ENCODE measurements at regions not wholly inside any gene's neighbourhood (a gene's known extent, or its start where the extent isn't known, plus 50 kb on each side); places are given as distances from the start of the nearest gene placed in this dataset.

DNA sequence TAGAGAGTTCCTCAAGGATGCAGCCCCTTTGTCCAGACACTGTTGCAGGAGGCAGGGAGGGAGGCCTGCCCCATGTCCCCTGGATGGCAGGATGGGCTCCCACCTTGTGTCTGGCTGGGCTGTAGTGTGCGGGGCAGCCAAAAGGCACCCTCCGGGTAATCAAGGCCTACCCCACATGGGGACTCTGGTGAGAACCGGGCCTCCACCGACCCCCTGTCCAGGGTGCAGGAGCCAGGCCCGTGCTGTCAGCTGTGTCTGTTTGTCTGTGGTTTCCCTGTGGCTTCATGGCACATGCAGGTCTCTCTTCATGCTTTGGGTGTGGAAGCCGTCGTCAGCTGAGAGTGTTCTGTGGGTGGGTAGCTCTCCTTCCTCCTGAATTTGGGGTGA is 1240.9 kb downstream of the BRD1 start:
- DNase-seq, result no peak

DNA sequence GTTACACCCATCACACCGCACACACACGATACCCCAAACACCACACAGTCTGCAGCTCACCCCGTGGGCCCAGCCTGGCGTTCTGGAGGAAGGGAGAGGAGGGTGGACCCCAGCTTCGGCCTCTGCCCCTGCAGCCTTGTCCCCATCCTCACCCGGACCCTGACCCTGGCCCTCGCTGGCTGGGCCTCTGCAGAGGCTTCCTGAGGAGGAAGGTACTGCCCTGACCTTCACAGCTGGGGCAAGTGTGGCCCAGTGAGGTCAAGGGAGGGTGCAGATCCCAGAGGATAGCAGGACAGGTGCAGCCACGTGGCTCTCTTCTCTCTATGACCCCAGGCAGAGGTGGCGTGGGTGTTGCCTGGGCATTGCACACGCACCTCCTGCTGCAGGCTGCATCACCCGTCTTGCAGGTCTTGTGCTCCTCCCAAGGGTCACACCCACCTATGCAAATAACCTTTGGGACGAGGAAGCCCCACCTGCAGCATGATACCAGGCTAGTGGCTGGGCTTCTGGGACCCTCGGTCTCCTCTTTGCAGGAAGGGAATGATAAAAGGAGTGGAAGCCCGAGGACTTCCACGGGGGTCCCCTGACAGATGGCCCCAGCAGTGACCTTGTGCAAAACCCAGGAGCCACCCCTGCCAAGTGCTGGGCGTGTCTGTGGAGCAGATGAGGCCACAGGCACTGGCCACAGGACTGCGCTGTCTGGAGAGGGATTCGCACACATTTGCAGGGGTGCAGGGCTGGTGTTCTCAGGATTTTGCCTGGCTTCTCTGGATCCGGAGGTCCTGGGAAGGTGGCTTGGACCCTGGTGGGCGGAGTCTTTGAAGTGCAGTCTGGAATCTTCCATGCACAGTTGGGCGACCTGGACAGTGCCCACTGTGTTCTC is 1241.5 kb downstream of the BRD1 start:
- no peak for DNase-seq

DNA sequence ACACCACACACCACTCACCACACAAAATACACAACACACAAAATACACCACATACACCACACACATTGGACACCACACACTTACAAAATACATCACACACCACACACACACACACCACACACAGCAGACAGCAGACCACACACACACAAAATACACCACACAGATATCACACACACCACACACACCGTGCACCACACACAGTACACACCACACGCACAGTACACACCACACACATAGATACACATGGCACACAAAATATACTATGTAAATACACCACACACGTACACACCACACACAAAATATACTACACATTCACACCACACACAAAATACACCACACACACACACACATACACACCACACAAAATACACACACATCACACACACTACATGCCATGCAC is 1243.5 kb downstream of the BRD1 start:
- DNase-seq, result no peak

DNA sequence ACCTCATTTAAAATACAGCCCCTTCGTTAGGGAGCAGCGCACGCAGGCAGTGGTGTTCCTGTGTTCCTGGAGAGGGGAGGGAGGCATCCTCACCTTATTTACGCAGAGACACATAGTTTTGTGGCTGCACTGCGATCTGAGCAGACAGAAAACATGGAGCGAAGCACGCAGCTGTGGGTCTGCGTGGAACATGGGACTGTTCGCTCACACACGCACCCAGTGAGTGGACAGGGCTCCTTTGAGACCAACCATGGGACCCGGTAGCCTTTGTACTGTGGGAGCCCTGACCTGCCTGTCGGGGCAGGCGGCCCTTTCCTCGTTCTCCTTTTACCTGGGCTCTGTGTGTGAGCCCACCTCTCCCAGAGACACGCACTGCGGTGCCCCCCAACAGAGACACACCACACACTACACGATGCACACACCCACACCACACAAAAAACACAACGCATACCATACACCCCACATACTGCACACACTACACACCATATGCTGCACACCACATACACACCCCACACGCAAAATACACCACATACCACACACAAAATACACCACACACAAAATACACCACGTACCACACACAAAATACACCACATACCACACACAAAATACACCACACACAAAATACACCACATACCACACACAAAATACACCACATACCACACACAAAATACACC is 1245.7 kb downstream of the BRD1 start:
- no peak for DNase-seq

DNA sequence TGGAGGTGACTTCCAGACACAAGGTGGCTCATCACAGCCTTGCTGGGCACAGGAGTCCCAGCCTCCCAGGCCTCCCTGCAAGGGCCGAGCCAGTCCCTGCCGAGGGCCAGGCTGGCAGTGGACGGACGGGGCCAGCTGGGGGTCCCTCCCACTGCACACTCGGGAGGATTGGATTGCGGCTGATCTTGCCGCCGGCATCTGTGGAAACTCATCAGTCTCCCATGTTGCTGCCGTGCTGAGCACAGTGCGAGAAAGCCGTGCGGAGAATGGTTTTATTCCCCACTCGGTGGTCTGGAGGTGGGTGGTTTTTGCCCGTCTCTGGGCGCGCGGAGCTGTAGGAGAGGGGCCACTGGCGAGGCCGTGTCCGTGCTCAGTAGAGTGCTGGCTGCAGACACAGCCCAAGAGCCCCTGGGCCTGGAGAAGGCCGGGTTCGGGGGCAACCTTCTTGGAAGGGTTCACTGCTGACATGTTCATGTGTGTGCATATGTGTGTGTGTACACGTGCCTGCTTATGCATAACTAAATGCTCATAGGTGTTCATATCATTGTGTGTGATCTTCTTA is 1246.4 kb downstream of the BRD1 start:
- DNase-seq, result no peak

DNA sequence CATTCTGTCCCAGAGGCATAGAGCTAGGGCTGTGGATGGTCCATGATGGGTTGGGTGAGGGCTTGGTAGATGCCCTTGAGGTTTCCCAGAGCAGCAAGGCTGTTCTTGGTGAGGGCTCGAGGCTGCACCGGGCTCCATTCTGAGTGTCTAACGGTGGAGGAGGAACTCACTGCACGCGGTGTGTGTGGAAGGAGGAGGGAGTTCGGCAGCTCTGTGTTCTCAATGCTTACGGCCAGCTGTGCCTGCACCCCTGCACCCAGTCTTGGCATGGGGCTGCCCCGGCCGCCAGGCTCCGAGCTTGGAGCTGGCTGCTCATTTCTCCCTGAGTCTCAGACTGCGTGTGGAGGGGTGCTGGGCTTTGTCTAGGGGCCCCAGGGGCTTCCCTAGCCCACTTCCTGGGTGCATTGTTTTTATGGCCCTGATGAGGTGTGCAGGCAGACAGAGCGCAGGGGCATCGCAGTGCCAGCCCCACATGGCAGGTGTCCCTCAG is 1247.1 kb downstream of the BRD1 start:
- no peak for DNase-seq

DNA sequence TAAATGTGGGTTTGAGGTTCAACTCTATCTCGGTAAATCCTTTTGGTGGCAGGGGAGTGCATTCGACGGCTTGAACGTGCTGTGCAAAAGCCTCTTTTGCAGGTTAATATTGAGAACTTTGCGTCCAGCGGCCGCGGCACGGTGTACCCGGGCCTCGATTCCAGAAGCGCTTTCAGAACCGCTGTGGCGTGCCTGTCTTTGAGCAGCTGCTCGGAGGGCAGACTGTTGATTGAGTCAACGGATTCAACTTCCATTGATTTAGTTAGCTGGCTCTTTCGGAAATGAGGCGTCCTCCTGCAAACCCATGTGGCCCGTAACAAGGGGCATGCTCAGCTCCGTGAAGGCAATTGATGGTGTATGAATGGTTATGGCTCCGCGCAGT is 1247.8 kb downstream of the BRD1 start:
- no peak for DNase-seq

DNA sequence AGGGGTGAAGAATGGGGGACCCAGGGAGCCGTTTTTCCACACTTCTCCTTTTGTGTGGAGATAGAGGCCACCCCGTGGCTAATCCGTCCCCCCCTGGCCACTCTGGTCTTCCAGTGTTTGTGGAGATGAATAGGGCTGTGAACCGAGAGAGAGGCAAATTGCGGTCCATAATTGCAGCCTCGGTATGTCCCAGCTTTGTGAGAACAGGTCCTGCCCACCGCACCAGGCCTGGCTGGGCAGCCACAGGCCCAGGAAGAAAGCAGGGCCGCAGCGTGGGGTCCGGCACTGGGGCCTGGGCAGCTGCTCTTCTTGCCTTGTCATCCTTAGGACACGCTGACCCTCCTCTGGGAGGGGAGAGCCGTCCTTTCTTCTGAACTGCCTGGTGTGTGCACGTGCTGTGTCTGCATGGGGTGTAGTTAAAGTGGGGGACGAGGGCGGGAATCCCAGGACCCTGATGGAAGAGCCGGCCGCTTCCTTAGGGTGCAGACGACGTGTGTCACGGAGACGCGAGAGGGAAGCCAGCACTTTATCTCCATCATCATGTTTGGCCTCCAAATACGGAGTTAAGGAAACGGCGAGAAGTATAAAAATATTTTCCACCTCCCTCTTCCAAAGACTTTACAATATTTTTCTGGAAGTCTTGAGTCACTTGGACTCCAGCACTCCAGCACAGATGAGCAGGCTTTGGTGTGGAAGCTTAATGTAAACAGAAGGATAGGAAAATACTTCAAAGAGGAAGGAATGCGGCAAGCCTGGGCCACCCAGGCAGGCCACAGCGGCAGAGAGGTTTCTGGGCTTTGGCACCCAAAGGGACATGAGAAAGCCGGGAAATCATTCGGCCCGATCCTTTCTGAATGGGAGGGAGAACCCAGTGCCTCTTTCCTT is 1248.4 kb downstream of the BRD1 start:
- DNase-seq, result no peak

DNA sequence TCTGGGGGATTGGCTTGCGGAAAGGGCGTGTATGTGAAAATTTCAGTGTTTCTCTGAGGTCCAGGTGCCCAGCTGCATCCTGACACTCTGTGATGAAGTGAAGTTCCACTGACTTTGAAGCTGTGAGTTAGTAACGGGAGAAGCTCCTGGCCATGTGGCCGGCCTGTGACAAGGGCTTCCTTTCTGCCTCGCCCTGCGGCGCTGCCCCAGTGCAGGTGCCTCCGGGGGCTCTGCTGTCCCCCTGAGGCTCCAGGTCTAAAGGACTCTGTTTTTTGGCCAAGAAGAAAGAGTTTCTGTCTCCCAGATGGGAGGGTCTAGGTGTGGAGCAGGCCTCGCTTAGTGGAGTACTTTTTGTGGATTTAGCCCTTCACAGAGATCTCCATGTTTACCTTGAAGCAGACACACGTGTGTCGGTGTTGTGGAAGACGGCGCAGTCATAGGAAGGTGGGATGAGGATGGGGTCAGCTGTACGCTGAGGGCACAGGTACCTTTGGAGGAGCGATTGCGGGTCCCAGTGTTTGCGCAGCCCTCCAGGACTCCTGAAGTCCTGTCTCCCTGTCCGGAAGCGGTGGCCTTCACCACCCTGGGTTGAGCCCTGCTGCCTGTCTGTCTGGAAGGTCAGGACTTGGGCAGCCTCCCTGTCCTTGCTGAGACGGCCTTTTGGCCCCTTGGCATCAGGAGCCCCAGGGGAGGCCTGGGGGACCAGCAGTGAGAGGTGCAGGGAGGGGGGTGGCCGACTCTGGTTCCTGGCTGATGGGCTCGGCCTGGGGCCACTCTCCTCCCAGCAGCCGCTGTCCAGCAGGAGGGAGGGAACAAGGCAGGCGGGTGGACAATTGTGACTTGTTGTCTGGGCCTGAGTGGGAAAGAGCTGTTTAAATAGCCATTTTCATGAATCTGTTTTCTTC is 1249.3 kb downstream of the BRD1 start:
- DNase-seq, result no peak

DNA sequence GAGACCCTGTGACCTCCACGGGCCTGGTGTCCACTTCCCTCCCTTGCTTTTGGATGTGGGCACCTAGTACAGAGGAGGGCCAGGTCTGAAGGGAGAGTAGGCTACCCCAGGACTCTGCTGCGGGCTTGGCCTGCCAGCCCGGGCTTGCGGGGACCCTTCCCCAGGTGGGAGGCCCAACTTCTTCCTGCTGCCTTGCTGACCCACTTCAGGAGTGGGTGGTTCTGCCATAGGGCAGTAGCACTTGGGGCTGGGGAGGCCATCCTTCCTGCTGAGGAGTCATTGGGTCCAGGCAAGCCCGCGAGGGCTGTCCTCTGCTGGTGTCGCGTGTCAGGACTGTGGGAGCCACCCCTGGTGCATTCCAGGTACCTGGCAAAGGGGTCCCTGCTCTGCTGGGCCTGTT is 1250.0 kb downstream of the BRD1 start:
- no peak for DNase-seq

DNA sequence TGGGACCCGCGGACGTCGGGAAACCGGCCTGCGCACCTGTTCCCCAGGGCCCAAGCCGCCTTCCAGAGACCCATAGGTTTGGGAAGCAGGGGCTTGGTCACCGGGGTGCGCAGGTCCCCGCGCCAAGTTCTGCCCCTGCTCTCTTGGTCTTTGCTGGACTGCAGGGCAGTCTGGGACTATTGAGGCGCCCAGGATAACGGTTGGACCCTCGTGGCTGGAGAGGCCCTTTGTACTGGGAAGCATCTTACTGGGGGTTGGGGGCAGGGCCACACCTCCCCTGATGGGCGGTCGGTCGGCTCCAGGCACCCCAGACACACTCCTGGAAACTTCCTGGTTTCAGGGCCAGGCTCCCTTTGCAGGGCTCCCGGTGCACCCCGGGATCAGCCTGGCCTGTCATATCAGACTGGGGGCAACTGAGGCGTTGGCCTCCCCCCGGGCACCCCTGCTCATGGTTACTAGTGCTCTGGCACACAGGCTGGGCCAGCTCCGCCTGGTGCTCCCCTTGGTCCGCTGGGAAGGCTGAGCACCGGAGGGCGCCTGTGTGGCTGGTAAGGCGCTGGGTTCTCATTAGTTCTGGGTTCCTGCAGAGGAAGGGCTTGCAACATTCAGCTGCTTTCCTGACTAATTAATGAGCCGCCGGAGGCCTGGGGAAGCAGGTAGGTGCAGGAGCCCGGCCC is 1250.5 kb downstream of the BRD1 start:
- DNase-seq, result no peak

DNA sequence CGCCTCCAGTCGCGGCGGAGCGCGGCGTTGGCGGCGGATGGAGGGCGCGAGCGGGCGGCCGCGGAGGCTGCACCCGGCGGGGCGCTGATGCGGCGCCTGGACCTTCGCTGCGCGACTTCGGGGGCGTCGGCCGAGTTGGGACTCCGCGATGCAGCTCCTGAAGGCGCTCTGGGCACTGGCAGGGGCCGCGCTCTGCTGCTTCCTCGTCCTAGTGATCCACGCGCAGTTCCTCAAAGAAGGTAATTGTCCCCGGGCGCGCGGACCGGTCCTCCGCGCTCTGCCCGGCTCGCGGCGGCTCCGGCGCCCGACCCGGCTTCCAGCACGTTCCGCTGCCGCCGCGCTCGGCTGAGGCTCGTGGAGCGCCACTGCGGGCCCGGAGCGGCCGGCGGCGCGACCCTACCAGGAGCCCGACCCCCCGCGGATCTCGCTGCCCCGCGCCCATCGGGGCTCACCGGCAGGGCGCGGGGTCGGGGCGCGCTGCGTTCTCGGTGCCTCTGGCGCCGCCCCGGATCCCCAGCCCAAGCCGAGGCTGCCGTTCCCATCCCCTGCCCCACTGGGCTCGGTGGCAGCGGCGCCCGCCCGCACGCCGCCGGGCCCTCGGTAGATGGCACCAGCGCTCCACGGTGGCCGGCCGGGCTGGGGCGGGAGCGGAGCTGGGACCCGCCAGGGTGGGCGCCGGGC is 1251.2 kb downstream of the BRD1 start:
- peak; percentile 33 to 46 for DNase-seq

DNA sequence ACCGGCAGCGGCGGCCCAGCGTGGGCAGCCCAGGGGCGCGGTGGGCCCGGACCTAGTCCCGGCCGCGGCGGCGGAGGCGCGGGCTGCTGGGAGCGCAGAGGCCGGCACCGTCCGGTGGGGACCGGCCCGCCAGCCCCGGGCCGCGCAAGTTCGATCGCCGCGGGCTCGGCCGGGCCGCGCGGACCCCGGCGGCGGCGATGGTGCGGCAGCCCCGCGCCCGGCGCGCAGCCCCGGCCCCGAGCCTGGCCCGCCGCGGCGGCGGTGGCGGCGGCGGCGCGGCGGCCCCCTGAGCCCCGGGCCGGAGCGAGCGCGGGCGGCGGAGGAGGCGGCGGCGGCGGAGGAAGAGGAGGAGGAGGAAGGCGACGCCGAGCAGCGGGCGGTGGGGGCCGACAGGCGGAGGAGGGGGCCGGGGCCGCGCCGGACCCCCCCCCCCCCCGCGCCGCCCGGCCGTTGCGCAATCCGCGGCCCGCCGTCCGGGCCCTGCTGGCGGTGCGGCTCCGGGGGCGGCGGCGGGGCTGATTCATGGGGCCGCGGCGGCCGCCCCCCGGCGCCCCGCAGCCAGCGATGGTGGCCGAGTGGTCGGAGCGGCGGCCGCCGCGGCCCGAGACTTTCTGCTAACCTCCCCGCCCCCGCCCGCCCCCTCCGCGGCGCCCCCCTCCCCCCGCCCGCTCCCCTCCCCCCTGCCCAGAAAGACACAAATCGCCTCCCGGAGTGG is 1251.9 kb downstream of the BRD1 start:
- DNase-seq, result no peak

DNA sequence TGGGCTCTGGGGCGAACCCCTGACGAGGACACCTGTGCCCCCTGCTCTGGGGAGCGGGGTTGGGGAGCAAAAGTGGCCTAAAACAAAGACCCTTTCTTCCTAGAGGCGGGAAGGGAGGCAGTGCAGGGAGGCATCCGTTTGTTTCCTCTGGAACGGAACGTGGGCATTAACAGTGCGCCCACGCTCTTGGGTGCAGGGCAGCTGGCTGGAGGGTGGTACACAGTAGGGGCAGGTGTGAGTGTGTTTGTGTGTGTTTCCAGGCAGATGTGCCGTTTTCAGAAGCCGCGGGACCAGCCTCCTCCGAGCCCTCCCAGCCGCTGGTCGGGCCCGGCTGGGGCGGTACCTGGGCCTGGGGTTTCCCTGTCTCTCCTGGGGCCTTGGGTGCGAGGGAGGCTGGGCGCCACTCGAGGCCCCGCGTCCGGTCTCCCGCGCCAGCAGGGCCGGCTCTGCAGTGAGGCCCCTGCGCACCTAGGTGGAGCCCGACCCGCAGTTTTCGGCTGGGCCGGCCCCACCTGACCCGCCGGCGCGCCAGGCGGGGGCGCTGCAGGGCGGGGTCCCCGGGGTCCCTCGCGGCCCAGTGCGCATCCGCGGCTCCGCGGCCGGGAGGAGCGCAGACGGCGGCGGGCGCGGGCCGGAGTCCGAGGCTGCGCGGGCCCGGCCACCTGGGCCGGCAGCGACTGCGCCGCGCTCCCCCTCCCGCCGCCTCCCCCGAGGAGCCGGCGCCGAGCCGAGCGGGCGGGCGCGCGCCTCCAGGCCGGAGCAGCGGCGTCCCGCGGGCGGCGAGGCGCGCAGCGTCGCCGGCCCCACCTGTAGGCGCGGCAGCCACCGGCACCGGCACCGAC is 1252.7 kb downstream of the BRD1 start:
- DNase-seq, result peak; percentile 55 to 67

DNA sequence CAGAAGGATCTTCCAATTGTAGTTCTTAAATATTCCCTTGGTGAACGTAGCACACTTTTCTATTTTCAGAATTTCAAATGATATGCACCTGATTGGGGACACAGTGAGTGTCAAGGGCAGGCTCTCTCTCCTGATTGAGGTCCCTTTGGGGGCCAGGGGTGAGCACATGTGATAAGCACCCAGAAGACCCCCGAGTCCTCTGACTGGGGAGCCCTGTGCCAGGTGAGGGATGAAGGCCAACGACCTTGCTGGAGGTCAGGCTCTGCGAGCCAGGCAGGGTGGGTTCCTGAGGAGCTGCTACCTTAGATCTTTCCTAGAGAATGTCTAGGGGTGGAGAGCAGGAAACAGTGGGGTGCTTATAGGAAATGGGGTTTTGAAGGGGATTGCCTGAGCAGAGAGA is 1253.9 kb downstream of the BRD1 start:
- no peak for DNase-seq

DNA sequence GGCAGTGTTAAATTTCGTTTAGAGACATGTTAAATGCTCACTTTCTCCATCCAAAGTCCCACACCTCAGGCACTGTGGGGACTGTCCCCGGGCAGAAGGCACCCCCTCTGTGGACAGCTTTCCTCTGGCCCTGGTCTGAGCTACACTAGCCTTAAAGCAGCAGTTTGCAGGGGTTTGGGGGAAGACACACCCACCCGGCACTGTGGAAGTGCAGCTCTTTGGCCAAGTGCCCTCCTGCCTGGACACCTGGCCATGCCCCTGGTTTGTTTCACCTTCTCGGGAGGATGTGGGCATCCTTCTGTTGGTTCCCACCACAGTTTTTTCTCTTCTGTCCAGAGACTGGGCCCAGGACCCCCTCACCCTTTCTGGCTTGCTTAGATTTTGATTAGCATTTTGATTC is 1254.7 kb downstream of the BRD1 start:
- no peak for DNase-seq

DNA sequence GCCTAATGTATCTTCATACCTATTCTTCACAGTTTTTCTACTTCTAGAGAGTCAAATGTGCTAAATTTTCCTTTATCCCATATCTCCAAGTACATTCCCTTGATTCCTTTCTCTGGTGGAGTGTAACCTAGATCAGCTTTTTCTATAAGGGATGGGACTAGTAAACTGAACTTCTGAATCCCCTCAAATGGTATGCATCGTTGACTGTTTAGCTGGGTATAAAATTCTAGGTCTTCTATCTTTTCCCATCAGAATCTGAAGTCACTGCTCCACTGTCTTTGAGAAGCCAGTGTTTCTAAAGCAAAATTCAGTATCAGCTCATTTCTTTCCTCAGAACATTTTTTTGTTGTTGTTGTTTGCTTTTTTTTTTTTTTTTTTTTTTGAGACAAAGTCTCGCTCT is 1256.8 kb downstream of the BRD1 start:
- DNase-seq, result no peak

DNA sequence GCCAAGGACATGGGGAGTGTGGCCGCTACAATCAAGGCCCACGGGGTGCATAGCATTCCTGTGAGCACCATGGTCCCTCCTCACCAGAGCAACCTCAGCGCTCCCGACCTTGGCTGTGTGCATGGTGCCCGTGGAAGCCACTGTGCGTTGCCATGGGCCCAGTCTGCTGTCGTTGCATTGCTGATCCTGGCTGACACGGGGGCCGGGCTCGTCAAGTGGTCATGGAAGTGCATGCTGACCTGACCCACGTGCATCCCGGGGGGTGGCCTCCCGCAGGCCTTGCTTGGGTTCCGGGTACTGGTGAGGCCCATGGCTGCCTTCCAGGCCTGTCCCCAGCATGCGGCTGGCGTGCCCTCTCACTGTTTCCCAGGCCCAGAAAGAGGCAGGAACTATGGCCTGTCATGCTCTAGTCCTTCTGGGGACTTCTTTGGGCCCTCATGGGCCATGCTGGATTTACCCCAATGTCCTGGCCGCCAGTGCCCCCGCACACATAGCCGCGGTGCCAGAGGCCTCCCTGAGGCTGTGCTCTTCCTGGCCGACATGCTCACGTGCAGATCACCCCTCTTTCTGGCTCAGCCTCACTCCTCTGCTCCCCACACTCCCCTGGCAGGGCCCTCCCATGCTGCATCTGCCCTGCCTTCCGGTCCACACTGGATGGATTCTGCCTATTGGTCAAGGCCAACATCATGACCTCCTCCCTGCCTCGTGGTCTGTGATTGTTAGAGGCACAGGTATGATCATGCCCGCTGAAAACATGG is 1258.0 kb downstream of the BRD1 start:
- no peak for DNase-seq

Measured in activated T-cell treated with anti-CD3 and anti-CD28 coated beads, Interleukin-2, amount 50 U/mL, for 48 hours (primary cell).